CD14-positive monocyte (primary cell): ENCODE measurements at regions not wholly inside any gene's neighbourhood (a gene's known extent, or its start where the extent isn't known, plus 50 kb on each side); places are given as distances from the start of the nearest gene placed in this dataset.

Experiments
- DNase-seq, 3 donors: peaks; one replicate each; pipeline ENCODE4 v3.0.0-alpha.2; 2011 to 2022
- H2AFZ ChIP-seq: 2 replicates; pipeline ENCODE4 v1.6.0; 2012; ENCODE audit warnings: mild to moderate bottlenecking, low read depth, low read length, inconsistent platforms; ENCODE audit not compliant: insufficient read depth, poor library complexity, severe bottlenecking
- H3K27ac ChIP-seq, 2 donors: 1 replicate in 1 of 2; 2 replicates in 1 of 2; pipeline ENCODE4 v1.5.1; 2012 to 2013; ENCODE audit warnings: low read length in 2 of 2, control low read depth in 1 of 2, inconsistent platforms in 1 of 2, low read depth in 1 of 2, mild to moderate bottlenecking in 1 of 2
- H3K27me3 ChIP-seq, 2 donors: one replicate each; pipeline versions ENCODE4 v1.6.0 to v1.6.1; 2011 to 2013; ENCODE audit warnings: low read length in 2 of 2; ENCODE audit not compliant: control insufficient read depth in 2 of 2, insufficient read depth in 2 of 2
- H3K36me3 ChIP-seq, 2 donors: replicated peaks in 1 of 2; 1 replicate in 1 of 2; 2 replicates in 1 of 2; pipeline versions ENCODE4 v1.5.1 to v1.6.1; 2012 to 2013; ENCODE audit warnings: low read length in 2 of 2, control low read depth in 1 of 2, inconsistent platforms in 1 of 2, mild to moderate bottlenecking in 1 of 2; ENCODE audit not compliant: insufficient read depth in 2 of 2, control insufficient read depth in 1 of 2
- H3K4me1 ChIP-seq, 2 donors: 1 replicate in 1 of 2; 2 replicates in 1 of 2; pipeline versions ENCODE4 v1.5.1 to v1.6.1; 2012 to 2013; ENCODE audit warnings: low read length in 2 of 2, control low read depth in 1 of 2, inconsistent platforms in 1 of 2, mild to moderate bottlenecking in 1 of 2, moderate library complexity in 1 of 2; ENCODE audit not compliant: insufficient read depth in 2 of 2, control insufficient read depth in 1 of 2
- H3K4me2 ChIP-seq: replicated peaks from 2 replicates; pipeline ENCODE3; 2012; ENCODE audit warnings: low read length, moderate library complexity, mild to moderate bottlenecking; ENCODE audit not compliant: poor library complexity, severe bottlenecking; ENCODE audit errors: extremely low read depth
- H3K4me3 ChIP-seq, 3 experiments: fragments of 200-600 bp in 1 of 3; sonication (generic) in 1 of 3; replicated peaks in 1 of 3; 1 replicate in 2 of 3; 2 replicates in 1 of 3; pipeline ENCODE4 v1.5.1; 2011 to 2013; ENCODE audit warnings: low read length in 3 of 3, mild to moderate bottlenecking in 3 of 3, control low read depth in 2 of 3, low read depth in 2 of 3, inconsistent platforms in 1 of 3, moderate library complexity in 1 of 3
- H3K79me2 ChIP-seq: 2 replicates; pipeline ENCODE4 v1.6.0; 2012; ENCODE audit warnings: mild to moderate bottlenecking, control low read depth, inconsistent platforms, low read length, moderate library complexity; ENCODE audit not compliant: insufficient read depth
- H3K9ac ChIP-seq: 2 replicates; pipeline ENCODE4 v1.6.0; 2017; ENCODE audit warnings: low read length, mild to moderate bottlenecking; ENCODE audit not compliant: insufficient read depth, poor library complexity, severe bottlenecking
- H3K9me3 ChIP-seq, 2 donors: replicated peaks in 1 of 2; 1 replicate in 1 of 2; 2 replicates in 1 of 2; pipeline versions ENCODE4 v1.5.1 to v1.6.1; 2012 to 2013; ENCODE audit warnings: low read length in 2 of 2, control low read depth in 1 of 2; ENCODE audit not compliant: control insufficient read depth in 1 of 2, insufficient read depth in 1 of 2
- H4K20me1 ChIP-seq: 2 replicates; pipeline ENCODE4 v1.6.0; 2012; ENCODE audit warnings: mild to moderate bottlenecking, low read length, control low read depth, moderate library complexity; ENCODE audit not compliant: insufficient read depth
- H3K27ac Mint-ChIP-seq, 7 donors: one replicate each; pipeline ENCODE4 v1.8.0; 2020; ENCODE audit warnings: mild to moderate bottlenecking in 7 of 7, mixed read lengths in 7 of 7, moderate library complexity in 6 of 7, inconsistent platforms in 2 of 7
- H3K27me3 Mint-ChIP-seq, 3 donors: one replicate each; pipeline ENCODE4 v1.8.0; 2021 to 2022; ENCODE audit warnings: low read depth in 3 of 3, mild to moderate bottlenecking in 3 of 3, mixed read lengths in 3 of 3, moderate library complexity in 3 of 3, inconsistent platforms in 1 of 3
- H3K36me3 Mint-ChIP-seq, 2 donors: one replicate each; pipeline ENCODE4 v1.8.0; 2020; ENCODE audit warnings: mixed read lengths in 2 of 2, inconsistent platforms in 1 of 2, mild to moderate bottlenecking in 1 of 2
- H3K4me1 Mint-ChIP-seq: one replicate; pipeline ENCODE4 v1.8.0; 2020; ENCODE audit warnings: mild to moderate bottlenecking, mixed read lengths
- H3K4me3 Mint-ChIP-seq, 2 donors: one replicate each; pipeline ENCODE4 v1.8.0; 2020; ENCODE audit warnings: mild to moderate bottlenecking in 2 of 2, mixed read lengths in 2 of 2, moderate library complexity in 1 of 2
- H3K9me3 Mint-ChIP-seq, 7 donors: one replicate each; pipeline ENCODE4 v1.8.0; 2020 to 2022; ENCODE audit warnings: mixed read lengths in 7 of 7, mild to moderate bottlenecking in 6 of 7, moderate library complexity in 6 of 7, inconsistent platforms in 2 of 7
- CTCF ChIP-seq: fragments of 200-600 bp; IDR thresholded peaks from one replicate; pipeline ENCODE4 v1.8.0; 2022; ENCODE audit warnings: antibody characterized with exemption, mild to moderate bottlenecking
- WGBS: methylation state at CpG from one replicate; pipeline ENCODE4 v1.1.5; 2013; ENCODE audit warnings: missing lambda C conversion rate; ENCODE audit not compliant: insufficient coverage; 5-methylcytosine and 5-hydroxymethylcytosine counted together
- intact Hi-C, 2 donors: fragments of 100-400 bp; cut with micrococcal nuclease; formaldehyde crosslinking; loops; one replicate each; pipeline versions ENCODE4 v1.15.0 to v1.15.1; 2023

- no peak for DNase-seq
- Histone ChIP-seq H3K9ac (no peak overlapping the region), H3K27me3 (no peaks in the 10 kb centered on the region), H2AFZ (no peak overlapping the region), H3K36me3 (no peaks in the 10 kb centered on the region), H3K4me1 (peaks cover 9 to 10% of the 10 kb centered on the region in 2 donors), H3K4me2 (no peak overlapping the region), H3K4me3 (no peak overlapping the region), H3K9me3 (no peaks in the 10 kb centered on the region), H3K79me2 (no peaks in the 10 kb centered on the region), H4K20me1 (no peaks in the 10 kb centered on the region), H3K27ac (no peak overlapping the region)
- no peaks in the 10 kb centered on the region for H3K36me3 Mint-ChIP-seq
- peaks cover 0 to 3% (median 0%) of the 10 kb centered on the region in 7 donors for H3K9me3 Mint-ChIP-seq
- 63% methylated on average over 9 of the region's 11 CpGs for WGBS
- H3K27me3 Mint-ChIP-seq = peaks cover 9 to 18% (median 16%) of the 10 kb centered on the region in 3 donors
- no peak for TF ChIP-seq CTCF
- intact Hi-C loops = no loop called here
- no peak overlapping the region for H3K27ac Mint-ChIP-seq
- H3K4me1 Mint-ChIP-seq = peaks cover 13% of the 10 kb centered on the region
- no peak overlapping the region for H3K4me3 Mint-ChIP-seq
These were observed 145.9 kb upstream of the COPS8 start for GRCh38 chr2:236939721-236940231.

- peaks cover 13% of the 10 kb centered on the region for H3K4me1 Mint-ChIP-seq
- H3K9me3 ChIP-seq = no peaks in the 10 kb centered on the region
- H3K4me3 ChIP-seq = no peak overlapping the region
- peaks cover 0 to 5% (median 0%) of the 10 kb centered on the region in 7 donors for H3K9me3 Mint-ChIP-seq
- WGBS = 80% methylated on average over 1 of the region's 1 CpG
- intact Hi-C loops = no loop called here
- H3K36me3 Mint-ChIP-seq = no peaks in the 10 kb centered on the region
- no peak overlapping the region for H2AFZ ChIP-seq
- no peaks in the 10 kb centered on the region for H3K79me2 ChIP-seq
- H3K9ac ChIP-seq = no peak overlapping the region
- peaks cover 3 to 17% (median 11%) of the 10 kb centered on the region in 3 donors for H3K27me3 Mint-ChIP-seq
- TF ChIP-seq CTCF = no peak
- DNase-seq = no peak
- no peaks in the 10 kb centered on the region for H3K36me3 ChIP-seq
- no peaks in the 10 kb centered on the region for H4K20me1 ChIP-seq
- no peak overlapping the region for H3K27ac ChIP-seq
- no peaks in the 10 kb centered on the region for H3K27me3 ChIP-seq
- H3K4me3 Mint-ChIP-seq = no peak overlapping the region
- peaks cover 9 to 10% of the 10 kb centered on the region in 2 donors for H3K4me1 ChIP-seq
- H3K27ac Mint-ChIP-seq = no peak overlapping the region
- no peak overlapping the region for H3K4me2 ChIP-seq
These were observed 145.2 kb upstream of the COPS8 start for GRCh38 chr2:236940497-236940896.
